ENCODE measurements at regions not wholly inside any gene's neighbourhood (a gene's known extent, or its start where the extent isn't known, plus 50 kb on each side); places are given as distances from the start of the nearest gene placed in this dataset.

GRCh38 chr13:22091222-22091970, 420.5 kb downstream of the FGF9 start:
- Mint-ChIP-seq H3K9me3 (peaks cover 3% of the 10 kb centered on the region), H3K4me3 (no peak overlapping the region), H3K36me3 (ENCODE audit: low read depth) (no peaks in the 10 kb centered on the region)

GRCh38 chr13:22091971-22092300, 421.1 kb downstream of the FGF9 start:
- H3K9me3 Mint-ChIP-seq = peaks cover 3% of the 10 kb centered on the region
- peaks cover 4% of the 10 kb centered on the region for H3K27me3 Mint-ChIP-seq (ENCODE audit: low read depth)
- peak overlapping the region in 2 of 3 experiments; percentile 79 to 82 for H3K27ac Mint-ChIP-seq
- H3K36me3 Mint-ChIP-seq (ENCODE audit: low read depth) = no peaks in the 10 kb centered on the region
- H3K4me1 Mint-ChIP-seq = peaks cover 24% of the 10 kb centered on the region
- no peak for TF ChIP-seq CTCF (IDR thresholded peaks at IDR 0.05; ENCODE audit: unreplicated experiment in 3 of 3)
- H3K4me3 Mint-ChIP-seq = no peak overlapping the region

More at GRCh38 chr13:22091222-22091970, 420.5 kb downstream of the FGF9 start:
- peak overlapping the region in 2 of 3 experiments; percentile 79 to 82 for H3K27ac Mint-ChIP-seq
- TF ChIP-seq CTCF (IDR thresholded peaks at IDR 0.05; ENCODE audit: unreplicated experiment in 3 of 3) = no peak
- peaks cover 4% of the 10 kb centered on the region for H3K27me3 Mint-ChIP-seq (ENCODE audit: low read depth)
- peaks cover 30% of the 10 kb centered on the region for H3K4me1 Mint-ChIP-seq

- H3K9me3 Mint-ChIP-seq = peaks cover 3% of the 10 kb centered on the region
- no peak overlapping the region for H3K4me3 Mint-ChIP-seq
- no peak for TF ChIP-seq CTCF (IDR thresholded peaks at IDR 0.05; ENCODE audit: unreplicated experiment in 3 of 3)
- H3K4me1 Mint-ChIP-seq = peaks cover 17% of the 10 kb centered on the region
- H3K36me3 Mint-ChIP-seq (ENCODE audit: low read depth) = no peaks in the 10 kb centered on the region
- peaks cover 7% of the 10 kb centered on the region for H3K27me3 Mint-ChIP-seq (ENCODE audit: low read depth)
- peak overlapping the region in 1 of 3 experiments; percentile 82 for H3K27ac Mint-ChIP-seq
These were observed 422.1 kb downstream of the FGF9 start for GRCh38 chr13:22092791-22093560.

- peaks cover 3% of the 10 kb centered on the region for H3K9me3 Mint-ChIP-seq
- H3K4me3 Mint-ChIP-seq = no peak overlapping the region
- H3K27ac Mint-ChIP-seq = no peak overlapping the region
- no peak for TF ChIP-seq CTCF (IDR thresholded peaks at IDR 0.05; ENCODE audit: unreplicated experiment in 3 of 3)
- H3K27me3 Mint-ChIP-seq (ENCODE audit: low read depth) = peaks cover 7% of the 10 kb centered on the region
- H3K36me3 Mint-ChIP-seq (ENCODE audit: low read depth) = no peaks in the 10 kb centered on the region
- peaks cover 12% of the 10 kb centered on the region for H3K4me1 Mint-ChIP-seq
These were observed 424.9 kb downstream of the FGF9 start for GRCh38 chr13:22095794-22096193.

- Mint-ChIP-seq H3K9me3 (peaks cover 3% of the 10 kb centered on the region), H3K36me3 (ENCODE audit: low read depth) (no peaks in the 10 kb centered on the region), H3K4me3 (no peak overlapping the region), H3K27ac (no peak overlapping the region), H3K27me3 (ENCODE audit: low read depth) (peaks cover 5% of the 10 kb centered on the region), H3K4me1 (peaks cover 8% of the 10 kb centered on the region)
- TF ChIP-seq CTCF (IDR thresholded peaks at IDR 0.05; ENCODE audit: unreplicated experiment in 3 of 3) = no peak
These were observed 428.7 kb downstream of the FGF9 start for GRCh38 chr13:22099585-22099984.

All from nephron (organoid).